ENCODE measurements at regions not wholly inside any gene's neighbourhood (a gene's known extent, or its start where the extent isn't known, plus 50 kb on each side); places are given as distances from the start of the nearest gene placed in this dataset.
"Not testable (repeated sequence)": the region's sequence is repeated elsewhere in the genome, so short reads cannot be mapped to it uniquely, and the experiment has no call there.

DNA sequence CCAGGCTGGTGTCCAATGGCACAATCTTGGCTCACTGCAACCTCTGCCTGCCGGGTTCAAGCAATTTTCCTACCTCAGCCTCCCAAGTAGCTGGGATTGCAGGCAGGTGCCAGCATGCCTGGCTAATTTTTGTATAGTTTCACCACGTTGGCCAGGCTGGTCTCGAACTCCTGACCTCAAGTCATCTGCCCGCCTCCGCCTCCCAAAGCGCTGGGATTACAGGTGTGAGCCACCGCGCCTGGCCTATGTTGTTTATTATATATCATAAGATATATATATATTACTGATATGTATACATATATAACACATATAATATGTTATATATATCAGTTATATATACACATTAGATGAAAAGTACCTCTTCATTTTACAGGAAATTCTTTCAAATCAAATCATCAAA lies 914.7 kb downstream of the FOXD4L5 start:
- DNase-seq (ENCODE audit: low read depth), result not testable (repeated sequence)

DNA sequence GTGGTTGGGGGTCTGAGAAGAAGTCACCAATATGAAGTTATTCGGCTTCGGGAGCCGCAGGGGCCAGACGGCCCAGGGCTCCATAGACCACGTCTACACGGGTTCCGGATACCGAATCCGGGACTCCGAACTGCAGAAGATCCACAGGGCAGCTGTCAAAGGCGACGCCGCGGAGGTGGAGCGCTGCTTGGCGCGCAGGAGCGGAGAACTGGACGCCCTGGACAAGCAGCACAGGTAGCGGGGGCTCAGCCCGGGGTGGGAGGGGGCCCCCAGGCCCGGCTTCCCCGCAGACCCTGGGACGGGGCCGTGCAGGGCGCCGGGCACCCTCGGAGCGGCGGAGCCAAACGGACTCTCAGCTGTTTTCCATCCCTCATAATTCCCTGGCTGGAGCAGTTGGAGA lies 915.4 kb downstream of the FOXD4L5 start:
- not testable (repeated sequence) for DNase-seq (ENCODE audit: low read depth)

DNA sequence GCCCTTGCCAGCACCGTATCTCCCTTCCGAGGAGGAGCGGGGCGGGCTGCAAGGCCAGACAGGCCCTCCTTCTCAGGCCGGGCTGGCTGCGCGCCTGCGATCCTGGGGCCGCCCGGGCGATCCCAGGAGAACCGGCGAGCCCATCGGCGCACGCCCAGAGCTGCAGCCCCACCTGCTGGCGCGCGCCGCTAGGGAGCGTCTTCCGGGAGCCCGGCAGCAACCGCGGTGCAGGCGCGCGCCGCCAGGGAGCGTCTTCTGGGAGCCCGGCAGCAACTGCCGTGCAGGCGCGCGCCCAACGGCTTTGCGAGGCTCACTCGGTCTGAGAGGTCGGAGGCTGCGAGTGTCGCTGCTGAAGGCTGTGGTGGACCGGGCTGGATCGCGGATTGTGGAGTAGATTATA lies 915.9 kb downstream of the FOXD4L5 start:
- peak; percentile 49 for DNase-seq (ENCODE audit: low read depth)

DNA sequence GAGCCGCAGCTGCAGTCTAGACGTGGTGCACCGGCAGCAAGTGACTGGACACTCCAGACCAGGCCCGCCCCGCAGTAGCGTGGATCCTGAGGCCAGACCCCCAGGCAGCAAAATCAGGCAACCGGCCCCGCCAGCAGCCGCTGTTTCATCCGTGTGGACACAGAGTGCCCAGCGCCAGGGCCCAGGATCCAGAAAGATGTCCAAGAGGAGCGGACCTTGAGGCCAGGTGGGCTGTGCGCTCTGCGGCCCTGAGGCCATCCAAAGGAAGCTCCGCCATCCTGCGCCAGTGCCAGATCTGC lies 916.4 kb downstream of the FOXD4L5 start:
- not testable (repeated sequence) for DNase-seq (ENCODE audit: low read depth)

DNA sequence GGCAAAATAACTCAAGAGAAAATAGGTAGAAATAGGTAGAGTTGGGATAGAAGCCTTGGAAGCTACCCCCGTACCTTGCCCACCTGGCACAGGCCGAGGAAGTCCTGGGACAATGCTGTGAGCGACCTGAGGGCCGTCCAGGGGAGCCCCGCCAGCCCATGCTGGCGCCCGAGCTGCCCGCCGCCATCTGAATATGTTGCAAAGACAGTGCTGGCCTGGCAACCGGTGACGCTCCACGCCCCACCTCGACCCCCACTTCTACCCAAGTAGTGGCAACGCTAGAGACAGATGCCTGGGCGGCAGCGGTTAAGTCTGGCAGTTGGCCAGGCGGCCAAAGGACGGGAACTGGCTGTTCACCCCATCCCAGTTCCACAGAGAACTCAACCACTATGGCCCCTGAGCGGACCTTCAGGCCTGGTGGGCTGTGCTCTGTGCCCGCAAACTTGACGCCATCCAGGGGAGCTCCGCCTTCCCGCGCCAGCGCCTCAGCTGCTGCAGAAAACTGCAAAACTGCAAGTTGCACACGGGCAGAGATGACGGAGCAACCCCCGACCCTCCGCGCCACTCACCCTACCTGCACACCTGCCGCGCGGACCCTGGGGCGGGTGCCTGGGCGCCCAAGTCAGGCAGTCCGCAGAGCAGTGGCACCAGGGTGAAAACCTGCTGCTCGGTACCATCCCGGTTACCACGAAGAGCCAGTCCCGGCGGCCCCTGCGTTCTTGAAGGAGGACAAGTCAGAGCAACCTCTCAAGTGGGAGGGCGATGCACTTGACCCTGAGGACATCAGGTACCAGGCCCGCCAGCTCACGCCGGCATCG lies 917.0 kb downstream of the FOXD4L5 start:
- DNase-seq (ENCODE audit: low read depth), result not testable (repeated sequence)

Measured in T follicular helper cell (primary cell).